HepG2 (cell line): ENCODE measurements at regions not wholly inside any gene's neighbourhood (a gene's known extent, or its start where the extent isn't known, plus 50 kb on each side); places are given as distances from the start of the nearest gene placed in this dataset.

ENCODE experiments used
- AHR ChIP-seq: IDR thresholded peaks from 2 replicates; pipeline ENCODE4 v1.6.1; 2018; ENCODE audit warnings: missing genetic modification reagents, missing compliant biosample characterization
- BCL6 ChIP-seq: IDR thresholded peaks from 2 replicates; pipeline ENCODE4 v1.6.1; 2016; ENCODE audit warnings: missing genetic modification reagents, missing compliant biosample characterization
- ELF1 ChIP-seq: sonication (generic); formaldehyde crosslinking; IDR thresholded peaks from 2 replicates; pipeline ENCODE4 v1.4.0; 2020; ENCODE audit warnings: missing genetic modification reagents
- KAT2B ChIP-seq: fragments of 150-350 bp; IDR thresholded peaks from 2 replicates; pipeline ENCODE4 v1.6.1; 2014; ENCODE audit warnings: low read depth, low read length, borderline replicate concordance
- KLF16 ChIP-seq, 2 experiments: sonication (generic) in 1 of 2; formaldehyde crosslinking in 1 of 2; IDR thresholded peaks; 2 replicates each; pipeline versions ENCODE4 v1.6.1 to v1.8.0; 2016 to 2023; ENCODE audit warnings: missing genetic modification reagents in 2 of 2, missing compliant biosample characterization in 1 of 2
- MAFF ChIP-seq: IDR thresholded peaks from 2 replicates; pipeline ENCODE4 v1.6.1; 2011; ENCODE audit warnings: low read depth, low read length, improper control_type of control experiment
- RXRA ChIP-seq: sonication (generic); formaldehyde crosslinking; IDR thresholded peaks from 2 replicates; pipeline ENCODE4 v1.5.1; 2020; ENCODE audit warnings: missing genetic modification reagents
- ZFX ChIP-seq: sonication (generic); formaldehyde crosslinking; IDR thresholded peaks from 2 replicates; pipeline ENCODE4 v1.4.0; 2020; ENCODE audit warnings: mild to moderate bottlenecking, low read depth, missing genetic modification reagents, moderate library complexity
- ZNF614 ChIP-seq: IDR thresholded peaks from 2 replicates; pipeline ENCODE4 v1.6.1; 2018; ENCODE audit warnings: missing biosample characterization, missing genetic modification reagents, inconsistent platforms, borderline replicate concordance
- TF ChIP-seq, protein P1 (sequence below): sonication (generic); formaldehyde crosslinking; IDR thresholded peaks from 2 replicates; pipeline ENCODE4 v1.5.1; 2020; ENCODE audit warnings: mild to moderate bottlenecking, missing genetic modification reagents, moderate library complexity
- TF ChIP-seq, protein P2 (sequence below): sonication (generic); formaldehyde crosslinking; IDR thresholded peaks from 2 replicates; pipeline ENCODE4 v1.4.0; 2020; ENCODE audit warnings: missing genetic modification reagents
- TF ChIP-seq, protein P3 (sequence below): sonication (generic); formaldehyde crosslinking; IDR thresholded peaks from 2 replicates; pipeline ENCODE4 v1.8.1; 2023; ENCODE audit warnings: mild to moderate bottlenecking, missing genetic modification reagents
- TF ChIP-seq, protein P4 (sequence below): sonication (generic); formaldehyde crosslinking; IDR thresholded peaks from 2 replicates; pipeline ENCODE4 v1.4.0; 2020; ENCODE audit warnings: missing genetic modification reagents

DNA sequence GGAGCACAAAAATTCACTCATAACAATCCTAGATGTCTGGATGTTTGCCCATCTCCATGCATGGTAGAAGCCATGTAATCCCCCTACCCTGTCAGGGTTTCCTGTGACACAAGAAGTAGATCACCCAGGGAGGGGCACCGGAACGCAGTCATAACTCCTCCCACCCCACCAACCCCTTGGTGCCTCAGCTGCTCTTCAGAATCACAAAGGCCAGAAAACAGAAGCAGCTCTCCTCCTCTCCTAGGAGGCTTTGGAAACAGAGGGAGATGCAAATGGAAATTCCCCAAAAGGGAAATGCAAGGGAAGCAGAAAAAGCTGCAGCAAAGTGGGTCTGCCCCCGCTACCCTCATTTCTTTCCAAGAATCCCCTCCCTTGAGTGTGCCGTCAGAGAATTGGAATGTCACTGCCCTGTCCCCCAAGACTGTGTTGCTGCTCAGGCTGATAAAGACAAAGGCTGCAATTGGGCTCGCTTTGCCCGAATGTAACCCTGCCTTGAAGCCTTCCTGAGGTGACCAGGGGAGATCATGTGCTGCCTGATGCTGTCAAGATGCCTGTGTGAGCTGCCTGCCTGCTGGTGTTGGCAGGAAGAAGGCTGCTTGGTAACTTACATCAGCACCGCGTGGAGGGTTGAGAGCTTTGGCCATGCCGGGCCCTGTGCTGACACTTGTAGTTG, 65.5 kb upstream of the ABCA1 start (continued):
- TF ChIP-seq KLF16 (CRISPR knock-in tag; IDR thresholded peaks at IDR 0.05) = no peak
- TF ChIP-seq, protein P1, sequence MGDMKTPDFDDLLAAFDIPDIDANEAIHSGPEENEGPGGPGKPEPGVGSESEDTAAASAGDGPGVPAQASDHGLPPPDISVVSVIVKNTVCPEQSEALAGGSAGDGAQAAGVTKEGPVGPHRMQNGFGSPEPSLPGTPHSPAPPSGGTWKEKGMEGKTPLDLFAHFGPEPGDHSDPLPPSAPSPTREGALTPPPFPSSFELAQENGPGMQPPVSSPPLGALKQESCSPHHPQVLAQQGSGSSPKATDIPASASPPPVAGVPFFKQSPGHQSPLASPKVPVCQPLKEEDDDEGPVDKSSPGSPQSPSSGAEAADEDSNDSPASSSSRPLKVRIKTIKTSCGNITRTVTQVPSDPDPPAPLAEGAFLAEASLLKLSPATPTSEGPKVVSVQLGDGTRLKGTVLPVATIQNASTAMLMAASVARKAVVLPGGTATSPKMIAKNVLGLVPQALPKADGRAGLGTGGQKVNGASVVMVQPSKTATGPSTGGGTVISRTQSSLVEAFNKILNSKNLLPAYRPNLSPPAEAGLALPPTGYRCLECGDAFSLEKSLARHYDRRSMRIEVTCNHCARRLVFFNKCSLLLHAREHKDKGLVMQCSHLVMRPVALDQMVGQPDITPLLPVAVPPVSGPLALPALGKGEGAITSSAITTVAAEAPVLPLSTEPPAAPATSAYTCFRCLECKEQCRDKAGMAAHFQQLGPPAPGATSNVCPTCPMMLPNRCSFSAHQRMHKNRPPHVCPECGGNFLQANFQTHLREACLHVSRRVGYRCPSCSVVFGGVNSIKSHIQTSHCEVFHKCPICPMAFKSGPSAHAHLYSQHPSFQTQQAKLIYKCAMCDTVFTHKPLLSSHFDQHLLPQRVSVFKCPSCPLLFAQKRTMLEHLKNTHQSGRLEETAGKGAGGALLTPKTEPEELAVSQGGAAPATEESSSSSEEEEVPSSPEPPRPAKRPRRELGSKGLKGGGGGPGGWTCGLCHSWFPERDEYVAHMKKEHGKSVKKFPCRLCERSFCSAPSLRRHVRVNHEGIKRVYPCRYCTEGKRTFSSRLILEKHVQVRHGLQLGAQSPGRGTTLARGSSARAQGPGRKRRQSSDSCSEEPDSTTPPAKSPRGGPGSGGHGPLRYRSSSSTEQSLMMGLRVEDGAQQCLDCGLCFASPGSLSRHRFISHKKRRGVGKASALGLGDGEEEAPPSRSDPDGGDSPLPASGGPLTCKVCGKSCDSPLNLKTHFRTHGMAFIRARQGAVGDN (CRISPR knock-in tag) = peak; percentile 25; the same call in 1 of the 2 replicates
- TF ChIP-seq AHR = no peak
- TF ChIP-seq, protein P2, sequence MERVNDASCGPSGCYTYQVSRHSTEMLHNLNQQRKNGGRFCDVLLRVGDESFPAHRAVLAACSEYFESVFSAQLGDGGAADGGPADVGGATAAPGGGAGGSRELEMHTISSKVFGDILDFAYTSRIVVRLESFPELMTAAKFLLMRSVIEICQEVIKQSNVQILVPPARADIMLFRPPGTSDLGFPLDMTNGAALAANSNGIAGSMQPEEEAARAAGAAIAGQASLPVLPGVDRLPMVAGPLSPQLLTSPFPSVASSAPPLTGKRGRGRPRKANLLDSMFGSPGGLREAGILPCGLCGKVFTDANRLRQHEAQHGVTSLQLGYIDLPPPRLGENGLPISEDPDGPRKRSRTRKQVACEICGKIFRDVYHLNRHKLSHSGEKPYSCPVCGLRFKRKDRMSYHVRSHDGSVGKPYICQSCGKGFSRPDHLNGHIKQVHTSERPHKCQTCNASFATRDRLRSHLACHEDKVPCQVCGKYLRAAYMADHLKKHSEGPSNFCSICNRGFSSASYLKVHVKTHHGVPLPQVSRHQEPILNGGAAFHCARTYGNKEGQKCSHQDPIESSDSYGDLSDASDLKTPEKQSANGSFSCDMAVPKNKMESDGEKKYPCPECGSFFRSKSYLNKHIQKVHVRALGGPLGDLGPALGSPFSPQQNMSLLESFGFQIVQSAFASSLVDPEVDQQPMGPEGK (CRISPR knock-in tag) = peak; percentile 22; the same call in 1 of the 2 replicates
- TF ChIP-seq ZFX = no peak
- TF ChIP-seq, protein P3, sequence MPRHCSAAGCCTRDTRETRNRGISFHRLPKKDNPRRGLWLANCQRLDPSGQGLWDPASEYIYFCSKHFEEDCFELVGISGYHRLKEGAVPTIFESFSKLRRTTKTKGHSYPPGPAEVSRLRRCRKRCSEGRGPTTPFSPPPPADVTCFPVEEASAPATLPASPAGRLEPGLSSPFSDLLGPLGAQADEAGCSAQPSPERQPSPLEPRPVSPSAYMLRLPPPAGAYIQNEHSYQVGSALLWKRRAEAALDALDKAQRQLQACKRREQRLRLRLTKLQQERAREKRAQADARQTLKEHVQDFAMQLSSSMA (CRISPR knock-in tag) = 0 out of 2 replicates have a peak, but pooled peaks have one; percentile 34
- TF ChIP-seq, protein P4, sequence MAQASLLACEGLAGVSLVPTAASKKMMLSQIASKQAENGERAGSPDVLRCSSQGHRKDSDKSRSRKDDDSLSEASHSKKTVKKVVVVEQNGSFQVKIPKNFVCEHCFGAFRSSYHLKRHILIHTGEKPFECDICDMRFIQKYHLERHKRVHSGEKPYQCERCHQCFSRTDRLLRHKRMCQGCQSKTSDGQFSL (CRISPR knock-in tag) = no peak
- no peak for TF ChIP-seq ELF1
- peak; percentile 71 for TF ChIP-seq BCL6 (CRISPR knock-in tag)
- TF ChIP-seq MAFF = peak; percentile 41; the same call in 1 of the 2 replicates
- no peak for TF ChIP-seq KAT2B
- peak; percentile 46; the same call in 1 of the 2 replicates for TF ChIP-seq RXRA
- TF ChIP-seq ZNF614 (CRISPR knock-in tag) = peak; percentile 26; the same call in 1 of the 2 replicates
